ENCODE measurements at regions not wholly inside any gene's neighbourhood (a gene's known extent, or its start where the extent isn't known, plus 50 kb on each side); places are given as distances from the start of the nearest gene placed in this dataset.

DNA sequence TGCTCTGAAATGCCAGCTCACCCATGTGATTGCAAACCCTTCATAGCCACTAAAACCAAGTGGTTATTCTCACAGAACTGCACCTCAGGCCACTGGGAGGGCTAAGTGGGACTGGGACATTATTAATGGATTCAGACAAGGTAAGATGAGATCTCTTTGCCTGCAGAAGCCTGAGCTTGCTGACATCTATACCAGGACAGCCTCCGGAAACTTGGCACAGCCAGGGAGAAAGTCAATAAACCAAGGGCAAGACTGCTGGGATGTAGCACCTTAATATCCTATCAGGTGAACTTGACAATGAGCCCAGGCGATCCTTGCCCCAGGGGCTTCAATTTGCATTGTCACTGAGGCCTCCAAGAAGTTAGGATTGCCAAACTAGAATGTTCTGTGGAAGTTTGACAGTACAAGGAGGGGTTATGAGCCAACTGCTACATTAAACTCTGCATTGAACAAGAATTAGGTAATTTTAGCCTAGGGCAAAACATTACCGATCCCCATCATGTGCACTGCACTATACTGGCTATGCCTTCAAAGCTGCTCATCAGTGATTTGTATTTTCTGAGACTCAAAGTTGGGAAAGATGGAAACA, 60.1 kb upstream of the RALGAPA2 start:
- DNase-seq, result no peak
- no peaks in the 10 kb centered on the region for H3K36me3 Mint-ChIP-seq (ENCODE audit: insufficient read depth)

DNA sequence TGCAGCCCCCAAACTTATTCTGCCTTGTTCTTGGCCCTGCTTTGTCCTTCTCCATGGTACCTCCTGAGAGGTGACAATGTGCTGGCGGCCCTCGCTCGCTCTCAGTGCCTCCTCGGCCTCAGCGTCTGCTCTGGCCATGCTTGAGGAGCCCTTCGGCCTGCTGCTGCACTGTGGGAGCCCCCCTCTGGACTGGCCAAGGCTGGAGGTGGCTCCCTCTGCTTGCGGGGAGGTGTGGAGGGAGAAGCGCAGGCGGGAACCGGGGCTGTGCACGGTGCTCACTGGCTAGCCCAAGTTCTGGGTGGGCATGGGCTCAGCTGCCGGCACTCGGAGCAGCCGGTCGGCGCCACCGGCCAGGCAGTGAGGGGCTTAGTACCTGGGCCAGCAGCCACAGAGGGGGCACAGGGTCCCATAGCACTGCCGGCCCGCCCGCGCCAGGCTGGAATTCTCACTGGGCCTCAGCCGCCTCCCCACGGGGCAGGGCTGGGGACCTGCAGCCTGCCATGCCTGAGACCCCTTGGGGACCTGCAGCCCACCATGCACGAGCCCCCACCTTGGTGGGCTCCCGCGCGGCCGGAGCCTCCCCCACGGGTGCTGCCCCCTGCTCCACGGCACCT, 55.9 kb upstream of the RALGAPA2 start:
- Mint-ChIP-seq H3K4me1 (ENCODE audit: low read depth in 2 of 2) (peaks cover 4 to 6% of the 10 kb centered on the region in 2 donors), H3K4me3 (no peak overlapping the region), H3K27me3 (peaks cover 49 to 56% of the 10 kb centered on the region in 2 donors), H3K27ac (no peak overlapping the region), H3K9me3 (no peaks in the 10 kb centered on the region), H3K36me3 (ENCODE audit: insufficient read depth) (no peaks in the 10 kb centered on the region)
- DNase-seq (no peak), ATAC-seq (replicated peaks) (no peak)

More for the DNA sequence above, 60.1 kb upstream of the RALGAPA2 start:
- Mint-ChIP-seq H3K4me1 (ENCODE audit: low read depth in 2 of 2) (peaks cover 4 to 6% of the 10 kb centered on the region in 2 donors), H3K27me3 (peaks cover 58 to 64% of the 10 kb centered on the region in 2 donors), H3K9me3 (no peaks in the 10 kb centered on the region), H3K4me3 (no peak overlapping the region), H3K27ac (no peak overlapping the region)
- ATAC-seq (replicated peaks), result no peak

DNA sequence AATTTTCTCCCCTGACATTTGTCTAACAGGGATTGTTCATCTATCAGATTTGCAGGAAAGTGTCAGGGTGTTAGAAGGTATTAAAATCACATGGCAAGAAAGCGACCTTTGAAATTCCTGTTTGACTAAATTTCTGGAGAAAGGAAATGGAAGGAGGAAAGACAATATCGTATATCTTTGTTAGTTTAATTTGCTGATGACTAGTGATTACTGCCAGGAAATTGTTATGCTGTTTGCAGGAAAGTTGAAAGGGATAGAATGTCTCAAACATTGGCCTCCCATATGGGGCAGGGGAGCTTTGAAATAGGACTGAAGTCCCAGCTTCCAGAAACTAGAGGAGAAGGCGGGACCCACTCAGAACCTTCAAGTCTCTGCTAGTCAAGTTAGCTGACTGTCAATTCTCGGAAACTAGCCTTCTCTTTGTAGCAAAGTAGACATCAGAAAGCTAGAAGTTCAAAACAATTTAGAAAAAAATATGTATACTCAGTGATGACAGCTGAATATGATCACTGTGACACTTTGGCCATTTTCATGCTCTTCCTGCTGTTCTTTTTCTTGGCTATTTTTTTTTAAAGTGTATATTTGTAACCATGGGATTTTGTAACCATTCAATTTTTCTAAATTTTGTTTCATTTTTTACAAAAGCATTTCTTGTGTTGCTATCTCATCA, 53.4 kb upstream of the RALGAPA2 start:
- no peaks in the 10 kb centered on the region for H3K36me3 Mint-ChIP-seq (ENCODE audit: insufficient read depth)
- ATAC-seq (replicated peaks) (no peak), DNase-seq (no peak)
- no peaks in the 10 kb centered on the region for H3K9me3 Mint-ChIP-seq
- H3K27ac Mint-ChIP-seq, result no peak overlapping the region
- H3K4me3 Mint-ChIP-seq, result no peak overlapping the region
- H3K27me3 Mint-ChIP-seq, result peaks cover 36 to 50% of the 10 kb centered on the region in 2 donors
- peaks cover 4 to 6% of the 10 kb centered on the region in 2 donors for H3K4me1 Mint-ChIP-seq (ENCODE audit: low read depth in 2 of 2)

DNA sequence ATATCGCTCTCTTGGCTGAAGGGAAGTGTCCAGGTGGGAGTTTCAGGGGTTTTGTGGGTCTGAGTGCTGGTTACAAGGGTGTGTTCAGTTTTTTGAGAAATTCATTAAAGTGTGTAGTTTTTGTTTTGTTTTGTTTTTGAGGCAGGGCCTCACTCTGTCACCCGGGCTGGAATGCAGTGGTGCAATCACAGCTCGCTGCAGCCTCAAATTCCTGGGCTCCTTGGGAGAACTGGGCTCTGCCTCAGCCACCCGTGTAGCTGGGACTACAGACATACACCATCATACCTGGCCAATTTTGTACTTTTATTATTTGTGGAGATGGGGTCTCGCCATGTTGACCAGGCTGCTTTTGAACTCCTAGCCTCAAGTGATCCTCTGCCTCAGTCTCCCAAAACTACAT, 51.2 kb upstream of the RALGAPA2 start:
- peaks cover 35 to 45% of the 10 kb centered on the region in 2 donors for H3K27me3 Mint-ChIP-seq
- H3K4me1 Mint-ChIP-seq (ENCODE audit: low read depth in 2 of 2), result no peaks in the 10 kb centered on the region
- no peak overlapping the region for H3K4me3 Mint-ChIP-seq
- no peaks in the 10 kb centered on the region for H3K9me3 Mint-ChIP-seq
- ATAC-seq (replicated peaks) (no peak), DNase-seq (no peak)
- no peaks in the 10 kb centered on the region for H3K36me3 Mint-ChIP-seq (ENCODE audit: insufficient read depth)
- no peak overlapping the region for H3K27ac Mint-ChIP-seq

Data from effector memory CD8-positive, alpha-beta T cell (primary cell).